GM23338 (cell line): ENCODE measurements at regions not wholly inside any gene's neighbourhood (a gene's known extent, or its start where the extent isn't known, plus 50 kb on each side); places are given as distances from the start of the nearest gene placed in this dataset.
A peak's percentile ranks its signal among the peaks of the same experiment; 100 is the strongest.

Experiments used
- ATAC-seq: fragments of 200-7000 bp; cut with Tn5 transposase; 3 replicates; pipeline ENCODE4 v1.9.1; 2020
- DNase-seq: peaks from one replicate; pipeline ENCODE4 v3.0.0-alpha.2; 2015; ENCODE audit warnings: low spot score
- H2AFZ ChIP-seq: fragments of 200-600 bp; sonication (generic); 2 replicates; pipeline ENCODE4 v1.8.0; 2016; ENCODE audit warnings: antibody characterized with exemption, mild to moderate bottlenecking, moderate library complexity
- H3F3A ChIP-seq: fragments of 200-600 bp; sonication (generic); replicated peaks from 2 replicates; pipeline ENCODE4 v1.8.0; 2017; ENCODE audit warnings: antibody characterized with exemption, mixed run types, low read depth
- H3K27ac ChIP-seq: fragments of 200-600 bp; sonication (generic); 2 replicates; pipeline ENCODE4 v1.6.1; 2016; ENCODE audit warnings: low read depth
- H3K27me3 ChIP-seq: fragments of 200-600 bp; sonication (generic); 2 replicates; pipeline ENCODE4 v1.8.0; 2016; ENCODE audit warnings: mild to moderate bottlenecking, mixed run types, moderate library complexity; ENCODE audit not compliant: insufficient read depth
- H3K36me3 ChIP-seq: fragments of 200-600 bp; sonication (generic); 2 replicates; pipeline ENCODE4 v1.8.0; 2016; ENCODE audit warnings: mild to moderate bottlenecking; ENCODE audit not compliant: insufficient read depth
- H3K4me1 ChIP-seq: fragments of 200-600 bp; sonication (generic); 2 replicates; pipeline ENCODE4 v1.8.0; 2016; ENCODE audit warnings: mild to moderate bottlenecking, moderate library complexity; ENCODE audit not compliant: insufficient read depth
- H3K4me2 ChIP-seq: fragments of 200-600 bp; sonication (generic); 2 replicates; pipeline ENCODE4 v1.7.1; 2017; ENCODE audit warnings: mixed run types
- H3K4me3 ChIP-seq: fragments of 200-600 bp; sonication (generic); 2 replicates; pipeline ENCODE4 v1.6.1; 2016; ENCODE audit warnings: mixed run types
- H3K79me2 ChIP-seq: fragments of 200-600 bp; sonication (generic); replicated peaks from 2 replicates; pipeline ENCODE4 v1.8.0; 2017; ENCODE audit warnings: mild to moderate bottlenecking; ENCODE audit not compliant: insufficient read depth
- H3K9me2 ChIP-seq: fragments of 200-600 bp; sonication (generic); 2 replicates; pipeline ENCODE4 v1.8.0; 2017; ENCODE audit not compliant: insufficient read depth
- H4K20me1 ChIP-seq: fragments of 200-600 bp; sonication (generic); replicated peaks from 2 replicates; pipeline ENCODE4 v1.8.0; 2017; ENCODE audit warnings: mild to moderate bottlenecking; ENCODE audit not compliant: insufficient read depth
- H3K27ac Mint-ChIP-seq: 2 replicates; pipeline ENCODE4 v1.8.0; 2020; ENCODE audit warnings: inconsistent platforms, mild to moderate bottlenecking, moderate library complexity, mixed read lengths
- H3K27me3 Mint-ChIP-seq: 3 replicates; pipeline ENCODE4 v1.8.0; 2022; ENCODE audit warnings: low read depth, mild to moderate bottlenecking, moderate library complexity, mixed read lengths, inconsistent platforms; ENCODE audit not compliant: insufficient read depth, poor library complexity
- H3K36me3 Mint-ChIP-seq: 3 replicates; pipeline ENCODE4 v1.8.0; 2021; ENCODE audit warnings: low read depth, mild to moderate bottlenecking, inconsistent platforms, moderate library complexity, mixed read lengths
- H3K4me1 Mint-ChIP-seq: 3 replicates; pipeline ENCODE4 v1.8.0; 2020; ENCODE audit warnings: mild to moderate bottlenecking, inconsistent platforms, mixed read lengths
- H3K4me3 Mint-ChIP-seq: 3 replicates; pipeline ENCODE4 v1.8.0; 2021; ENCODE audit warnings: moderate library complexity, mild to moderate bottlenecking, inconsistent platforms, mixed read lengths
- H3K9me3 Mint-ChIP-seq: 3 replicates; pipeline ENCODE4 v1.8.0; 2020; ENCODE audit warnings: moderate library complexity, mild to moderate bottlenecking, inconsistent platforms, mixed read lengths
- CREB1 ChIP-seq: fragments of 250-450 bp; sonication (Bioruptor Pico); IDR thresholded peaks from 2 replicates; pipeline ENCODE4 v1.5.0; 2020; ENCODE audit warnings: low read depth, mild to moderate bottlenecking, moderate library complexity
- CTCF ChIP-seq, 2 experiments: fragments of 200-600 bp in 1 of 2; sonication (generic) in 1 of 2; conservative IDR thresholded peaks; 2 replicates each; pipeline versions ENCODE4 v1.5.1 to v1.6.1; 2016 to 2017; ENCODE audit warnings: antibody characterized with exemption in 2 of 2, low read depth in 2 of 2, mild to moderate bottlenecking in 2 of 2, moderate library complexity in 1 of 2
- ETS1 ChIP-seq: IDR thresholded peaks from 2 replicates; pipeline ENCODE4 v1.6.1; 2016; ENCODE audit warnings: antibody characterized with exemption
- EZH2 ChIP-seq: fragments of 200-600 bp; sonication (generic); IDR thresholded peaks from one replicate; pipeline ENCODE4 v1.8.0; 2017; ENCODE audit warnings: antibody characterized with exemption, mild to moderate bottlenecking, low read depth; ENCODE audit not compliant: unreplicated experiment
- EZH2phosphoT487 ChIP-seq: fragments of 200-600 bp; sonication (generic); IDR thresholded peaks from one replicate; pipeline ENCODE4 v1.8.1; 2018; ENCODE audit warnings: antibody characterized with exemption; ENCODE audit not compliant: unreplicated experiment
- JUNB ChIP-seq: IDR thresholded peaks from one replicate; pipeline ENCODE4 v1.6.1; 2016; ENCODE audit warnings: antibody characterized with exemption; ENCODE audit not compliant: unreplicated experiment
- NANOG ChIP-seq: IDR thresholded peaks from 2 replicates; pipeline ENCODE4 v1.6.1; 2016; ENCODE audit warnings: antibody characterized with exemption, borderline replicate concordance
- POLR2AphosphoS5 ChIP-seq: IDR thresholded peaks from 2 replicates; pipeline ENCODE4 v1.6.1; 2016; ENCODE audit warnings: antibody characterized with exemption, low read depth
- REST ChIP-seq: IDR thresholded peaks from one replicate; pipeline ENCODE4 v1.6.1; 2018; ENCODE audit warnings: antibody characterized with exemption; ENCODE audit not compliant: unreplicated experiment
- STAT1 ChIP-seq: IDR thresholded peaks from one replicate; pipeline ENCODE4 v1.6.1; 2016; ENCODE audit warnings: antibody characterized with exemption; ENCODE audit not compliant: unreplicated experiment
- ZNF114 ChIP-seq: fragments of 250-450 bp; sonication (Bioruptor Pico); IDR thresholded peaks from 2 replicates; pipeline ENCODE4 v1.5.0; 2020; ENCODE audit warnings: mild to moderate bottlenecking, moderate library complexity
- ZNF331 ChIP-seq: fragments of 250-450 bp; sonication (Bioruptor Pico); IDR thresholded peaks from 2 replicates; pipeline ENCODE4 v1.5.0; 2020; ENCODE audit warnings: low read depth, mild to moderate bottlenecking, moderate library complexity
- ZNF462 ChIP-seq: fragments of 250-450 bp; sonication (Bioruptor Pico); IDR thresholded peaks from 2 replicates; pipeline ENCODE4 v1.5.0; 2020; ENCODE audit warnings: mild to moderate bottlenecking, moderate library complexity

GRCh38 chr12:12020762-12021161 lies 50.0 kb upstream of the BCL2L14 start:
- TF ChIP-seq EZH2phosphoT487 (no peak), REST (no peak), ZNF114 (CRISPR knock-in tag) (no peak), POLR2AphosphoS5 (no peak), NANOG (no peak), CREB1 (CRISPR knock-in tag) (no peak), STAT1 (no peak), ZNF462 (CRISPR knock-in tag) (no peak), ETS1 (no peak), EZH2 (no peak), CTCF (conservative IDR thresholded peaks at IDR 0.05; ENCODE audit: low read depth in 2 of 2) (no peak), ZNF331 (CRISPR knock-in tag) (no peak), JUNB (no peak)
- no peaks in the 10 kb centered on the region for H3K27me3 ChIP-seq
- H4K20me1 ChIP-seq, result no peaks in the 10 kb centered on the region
- H3K4me1 ChIP-seq, result peaks cover 10% of the 10 kb centered on the region; the same call in 1 of the 2 replicates
- H3K27ac Mint-ChIP-seq, result no peak overlapping the region
- no peak overlapping the region for H3K4me3 Mint-ChIP-seq
- no peaks in the 10 kb centered on the region for H3K36me3 Mint-ChIP-seq
- H3K27ac ChIP-seq, result no peak overlapping the region
- DNase-seq (no peak), ATAC-seq (no peak)
- no peak overlapping the region for H3K4me3 ChIP-seq
- no peaks in the 10 kb centered on the region for H3K79me2 ChIP-seq
- no peak overlapping the region for H3K4me2 ChIP-seq
- H3K9me2 ChIP-seq, result no peaks in the 10 kb centered on the region
- peaks cover 11% of the 10 kb centered on the region for H3K27me3 Mint-ChIP-seq
- H3K9me3 Mint-ChIP-seq, result no peaks in the 10 kb centered on the region; the same call in 1 of the 3 replicates
- no peaks in the 10 kb centered on the region for H3F3A ChIP-seq
- H2AFZ ChIP-seq, result peak overlapping the region; percentile 18; the same call in 1 of the 2 replicates
- peaks cover 10% of the 10 kb centered on the region for H3K4me1 Mint-ChIP-seq
- no peaks in the 10 kb centered on the region for H3K36me3 ChIP-seq
